HPDE6-E6E7 (cell line): ENCODE measurements at regions not wholly inside any gene's neighbourhood (a gene's known extent, or its start where the extent isn't known, plus 50 kb on each side); places are given as distances from the start of the nearest gene placed in this dataset.

Source experiments
- DNase-seq: peaks from one replicate; pipeline ENCODE4 v3.0.0; 2011; ENCODE audit warnings: missing footprints; ENCODE audit errors: extremely low spot score

- no peak for DNase-seq
These were observed 89.6 kb downstream of the RBFOX3 start for GRCh38 chr17:79521225-79521624.

- DNase-seq = no peak
These were observed 90.4 kb downstream of the RBFOX3 start for GRCh38 chr17:79520167-79521165.

GRCh38 chr17:79519601-79520000 lies 91.2 kb downstream of the RBFOX3 start:
- DNase-seq = no peak

GRCh38 chr17:79518585-79519523 lies 92.0 kb downstream of the RBFOX3 start:
- DNase-seq = no peak

- DNase-seq = no peak
These were observed 92.8 kb downstream of the RBFOX3 start for GRCh38 chr17:79517827-79518584.

GRCh38 chr17:79515646-79516571 lies 94.9 kb downstream of the RBFOX3 start:
- no peak for DNase-seq

- no peak for DNase-seq
These were observed 95.7 kb downstream of the RBFOX3 start for GRCh38 chr17:79515110-79515509.

GRCh38 chr17:79513820-79514535 lies 96.9 kb downstream of the RBFOX3 start:
- DNase-seq = no peak

- no peak for DNase-seq
These were observed 97.6 kb downstream of the RBFOX3 start for GRCh38 chr17:79513206-79513605.

- no peak for DNase-seq
These were observed 99.4 kb downstream of the RBFOX3 start for GRCh38 chr17:79511471-79511870.

- no peak for DNase-seq
These were observed 100.8 kb downstream of the RBFOX3 start for GRCh38 chr17:79510071-79510470.

GRCh38 chr17:79509490-79509889 lies 101.4 kb downstream of the RBFOX3 start:
- DNase-seq = no peak

GRCh38 chr17:79509008-79509407 lies 101.8 kb downstream of the RBFOX3 start:
- DNase-seq = no peak

- no peak for DNase-seq
These were observed 102.5 kb downstream of the RBFOX3 start for GRCh38 chr17:79508291-79508716.

- DNase-seq = no peak
These were observed 103.9 kb downstream of the RBFOX3 start for GRCh38 chr17:79506955-79507354.

- no peak for DNase-seq
These were observed 104.5 kb downstream of the RBFOX3 start for GRCh38 chr17:79506150-79506870.

- no peak for DNase-seq
These were observed 105.7 kb downstream of the RBFOX3 start for GRCh38 chr17:79505199-79505598.

- no peak for DNase-seq
These were observed 106.7 kb downstream of the RBFOX3 start for GRCh38 chr17:79504181-79504605.
